Thymus (tissue), 11 donors: ENCODE measurements at regions not wholly inside any gene's neighbourhood (a gene's known extent, or its start where the extent isn't known, plus 50 kb on each side); places are given as distances from the start of the nearest gene placed in this dataset.
"Not testable (repeated sequence)": the region's sequence is repeated elsewhere in the genome, so short reads cannot be mapped to it uniquely, and the experiment has no call there.

ENCODE experiments used
- DNase-seq, 9 donors: peaks; one replicate each; pipeline ENCODE4 v3.0.0-alpha.2; 2013; ENCODE audit warnings: low spot score in 9 of 9, low read depth in 6 of 9, missing footprints in 1 of 9
- H3K27ac ChIP-seq, 2 donors: one replicate each; pipeline ENCODE4 v1.5.1; 2013; ENCODE audit warnings: control low read depth in 1 of 2, low read depth in 1 of 2, low read length in 1 of 2, mild to moderate bottlenecking in 1 of 2, moderate library complexity in 1 of 2
- H3K27me3 ChIP-seq, 2 donors: one replicate each; pipeline ENCODE4 v1.5.1; 2013; ENCODE audit warnings: low read length in 1 of 2; ENCODE audit not compliant: control insufficient read depth in 2 of 2, insufficient read depth in 1 of 2
- H3K36me3 ChIP-seq, 2 donors: one replicate each; pipeline ENCODE4 v1.5.1; 2013; ENCODE audit warnings: low read length in 1 of 2, mild to moderate bottlenecking in 1 of 2, moderate library complexity in 1 of 2; ENCODE audit not compliant: control insufficient read depth in 2 of 2, insufficient read depth in 2 of 2
- H3K4me1 ChIP-seq, 2 donors: one replicate each; pipeline ENCODE4 v1.5.1; 2013; ENCODE audit warnings: low read length in 2 of 2; ENCODE audit not compliant: control insufficient read depth in 2 of 2, insufficient read depth in 2 of 2
- H3K4me3 ChIP-seq, 2 donors: one replicate each; pipeline ENCODE4 v1.5.1; 2013; ENCODE audit warnings: low read length in 2 of 2, control low read depth in 1 of 2, mild to moderate bottlenecking in 1 of 2
- H3K9me3 ChIP-seq, 2 donors: one replicate each; pipeline ENCODE4 v1.5.1; 2013; ENCODE audit warnings: low read length in 1 of 2, mild to moderate bottlenecking in 1 of 2; ENCODE audit not compliant: control insufficient read depth in 2 of 2, insufficient read depth in 1 of 2
- WGBS: extraction: QIAGEN DNeasy Blood & Tissue Kit; methylation state at CpG from one replicate; pipeline ENCODE4 v1.1.7; 2013; 5-methylcytosine and 5-hydroxymethylcytosine counted together
- donor health status: healthy.

DNA sequence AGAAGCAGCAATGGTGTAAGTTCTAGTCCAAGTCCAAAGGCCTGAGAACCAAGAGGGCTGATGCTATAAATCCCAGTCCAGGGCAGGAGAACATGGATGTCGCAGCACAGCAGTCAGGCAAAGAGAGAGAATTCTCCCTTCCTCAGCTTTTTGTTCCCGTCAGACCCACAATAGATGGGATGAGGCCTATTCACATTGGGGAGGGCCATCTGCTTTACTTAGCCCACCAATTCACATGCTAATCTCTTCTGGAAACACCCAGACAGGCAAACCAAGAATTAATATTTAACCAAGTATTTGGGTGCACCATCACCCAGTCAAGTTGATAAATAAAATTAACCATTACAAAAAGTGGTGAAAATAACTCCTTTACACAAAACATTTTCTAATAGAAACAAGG, 511.7 kb upstream of the UBE2E2 start:
- DNase-seq = no peak
- Histone ChIP-seq H3K4me3 (no peak overlapping the region), H3K4me1 (no peaks in the 10 kb centered on the region), H3K27me3 (no peaks in the 10 kb centered on the region), H3K36me3 (no peaks in the 10 kb centered on the region), H3K9me3 (no peaks in the 10 kb centered on the region), H3K27ac (no peak overlapping the region)
- WGBS = 96% methylated on average over 2 of the region's 2 CpGs

DNA sequence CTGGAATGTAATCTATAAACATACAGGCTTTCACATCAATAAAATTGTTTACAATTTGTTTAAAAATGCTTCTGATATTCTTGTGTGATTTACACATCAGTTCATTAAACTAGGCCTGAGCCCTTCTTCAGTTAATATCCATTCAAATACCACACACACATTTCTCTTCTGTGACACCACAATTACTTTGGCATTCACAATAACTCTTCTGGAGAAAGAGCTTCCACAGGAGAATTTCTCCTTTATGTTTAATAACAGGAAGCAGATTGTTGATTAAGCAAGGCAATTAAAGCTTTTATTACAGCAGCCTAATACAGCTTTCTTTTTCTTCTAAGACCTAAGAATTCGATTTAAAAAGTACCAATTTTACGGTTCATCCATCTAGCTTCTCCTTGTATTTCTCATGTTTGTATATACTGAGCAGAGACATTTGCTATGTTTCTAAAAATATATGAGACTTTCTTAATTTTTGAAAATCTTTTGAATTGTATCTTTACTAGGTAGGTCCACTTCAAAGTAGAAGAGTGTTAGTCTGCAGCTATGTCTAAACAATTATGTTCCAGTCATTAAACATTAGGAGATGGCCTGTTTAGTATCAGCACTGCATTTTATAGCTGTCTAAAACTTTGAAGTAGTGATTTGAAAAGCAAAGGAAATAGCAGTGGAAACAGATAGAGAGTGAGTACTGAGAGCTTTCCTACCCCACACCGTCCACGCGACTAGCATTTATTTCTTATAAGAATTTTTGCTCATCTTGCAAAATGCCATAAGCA, 511.1 kb upstream of the UBE2E2 start:
- 92% methylated on average over 5 of the region's 5 CpGs for WGBS
- Histone ChIP-seq H3K4me3 (no peak overlapping the region), H3K27me3 (no peaks in the 10 kb centered on the region), H3K9me3 (no peaks in the 10 kb centered on the region), H3K4me1 (no peaks in the 10 kb centered on the region), H3K36me3 (no peaks in the 10 kb centered on the region), H3K27ac (no peak overlapping the region)
- DNase-seq = no peak

DNA sequence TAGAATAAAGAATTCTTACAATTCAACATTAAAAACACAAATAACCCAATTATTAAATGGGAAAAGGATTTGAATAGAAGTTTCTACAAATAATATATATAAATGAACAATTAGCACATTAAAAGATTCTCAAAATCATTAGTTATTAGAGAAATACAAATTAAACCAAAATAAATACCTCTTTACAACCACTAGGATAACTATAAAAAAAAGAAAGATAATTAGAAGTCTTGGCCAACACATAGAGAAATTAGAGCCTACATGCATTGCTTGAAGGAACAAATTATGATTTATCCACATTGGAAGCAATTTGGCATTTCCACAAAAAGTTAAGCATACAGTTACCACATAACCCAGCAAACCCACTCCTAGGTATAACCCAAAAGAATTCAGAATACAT, 502.3 kb upstream of the UBE2E2 start:
- no peaks in the 10 kb centered on the region for H3K36me3 ChIP-seq
- no peaks in the 10 kb centered on the region for H3K9me3 ChIP-seq
- H3K4me1 ChIP-seq = no peaks in the 10 kb centered on the region
- no peak for DNase-seq
- no peaks in the 10 kb centered on the region for H3K27me3 ChIP-seq
- H3K27ac ChIP-seq = no peak overlapping the region
- H3K4me3 ChIP-seq = no peak overlapping the region

DNA sequence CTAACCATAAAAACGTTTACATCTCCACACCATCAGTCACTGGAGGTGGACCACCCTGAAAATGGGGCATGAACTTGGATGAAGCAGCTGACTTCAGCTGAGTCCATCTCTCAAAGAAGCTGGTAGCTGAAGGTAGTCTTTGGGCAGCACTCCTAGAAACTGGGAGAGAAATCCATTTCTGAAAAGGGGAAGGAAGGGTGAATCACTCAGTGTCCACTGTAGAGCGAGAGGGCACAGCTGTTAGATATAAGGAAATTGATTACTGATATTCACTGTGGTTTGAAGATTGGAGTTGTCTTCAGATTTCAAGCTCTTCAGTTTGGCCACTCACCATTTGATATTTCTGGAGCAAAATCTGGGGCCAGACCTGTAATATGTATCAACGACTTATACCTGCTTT, 499.0 kb upstream of the UBE2E2 start:
- no peaks in the 10 kb centered on the region for H3K27me3 ChIP-seq
- H3K36me3 ChIP-seq = no peaks in the 10 kb centered on the region
- peaks cover 0 to 5% of the 10 kb centered on the region in 2 donors for H3K9me3 ChIP-seq
- H3K27ac ChIP-seq = no peak overlapping the region
- no peaks in the 10 kb centered on the region for H3K4me1 ChIP-seq
- 75% methylated on average over 3 of the region's 3 CpGs for WGBS
- no peak overlapping the region for H3K4me3 ChIP-seq
- no peak for DNase-seq

DNA sequence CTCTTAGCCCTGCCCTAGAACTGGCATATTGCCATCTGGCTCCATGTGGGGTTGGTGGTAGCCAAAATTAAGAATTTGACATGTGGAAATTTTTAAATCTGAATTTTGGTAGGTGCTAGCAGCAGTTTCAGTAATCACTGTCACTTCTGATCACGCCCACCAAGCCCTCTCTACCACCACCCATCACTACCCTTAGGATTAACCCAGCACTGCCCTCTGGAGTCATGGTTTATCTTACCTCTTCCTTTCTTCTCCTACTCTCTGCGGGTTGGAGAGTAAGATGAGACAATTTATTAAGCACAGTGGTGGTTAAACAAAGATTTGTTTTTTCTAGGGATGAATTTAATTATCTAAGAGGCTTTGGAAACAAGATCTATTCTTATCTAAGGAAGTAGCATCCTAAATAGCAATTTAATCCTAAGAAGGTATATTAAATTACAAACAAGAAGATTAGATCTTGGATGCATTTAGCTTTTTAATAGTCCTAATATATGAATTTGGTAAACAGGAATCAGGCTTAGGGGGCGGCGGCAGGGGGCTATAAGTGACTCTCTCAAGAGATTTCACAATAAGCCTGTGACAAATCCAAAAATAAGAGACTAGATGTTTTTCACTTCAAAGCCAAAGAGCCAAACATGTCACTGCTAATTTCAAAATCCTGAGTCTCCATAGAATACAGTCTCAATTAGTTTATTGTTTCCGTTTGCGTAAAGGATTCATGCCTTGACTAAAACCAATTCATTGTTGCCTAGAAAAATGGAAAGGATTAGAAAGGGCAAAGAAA, 498.4 kb upstream of the UBE2E2 start:
- Histone ChIP-seq H3K27me3 (no peaks in the 10 kb centered on the region), H3K4me1 (no peaks in the 10 kb centered on the region), H3K36me3 (no peaks in the 10 kb centered on the region), H3K9me3 (peaks cover 0 to 5% of the 10 kb centered on the region in 2 donors), H3K4me3 (no peak overlapping the region), H3K27ac (no peak overlapping the region)
- WGBS = 89% methylated on average over 6 of the region's 6 CpGs
- DNase-seq = no peak

DNA sequence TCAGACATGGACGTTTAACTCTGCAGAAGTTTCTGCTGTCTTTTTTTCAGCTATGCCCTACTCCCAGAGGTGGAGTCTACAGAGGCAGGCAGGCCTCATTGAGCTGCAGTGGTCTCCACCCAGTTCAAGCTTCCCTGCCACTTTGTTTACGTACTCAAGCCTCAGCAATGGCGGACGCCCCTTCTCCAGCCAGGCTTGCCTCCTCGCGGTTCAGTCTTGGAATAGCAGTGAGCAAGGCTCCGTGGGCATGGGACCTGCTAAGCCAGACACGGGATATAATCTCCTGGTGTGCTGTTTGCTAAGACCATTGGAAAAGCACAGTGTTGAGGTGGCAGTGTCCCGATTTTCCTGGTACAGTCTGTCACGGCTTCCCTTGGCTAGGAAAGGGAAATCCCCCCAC, 496.2 kb upstream of the UBE2E2 start:
- H3K4me1 ChIP-seq, H3K4me3 ChIP-seq, H3K27me3 ChIP-seq, H3K9me3 ChIP-seq, DNase-seq, H3K27ac ChIP-seq, H3K36me3 ChIP-seq: not testable (repeated sequence)
- WGBS = 98% methylated on average over 10 of the region's 10 CpGs

DNA sequence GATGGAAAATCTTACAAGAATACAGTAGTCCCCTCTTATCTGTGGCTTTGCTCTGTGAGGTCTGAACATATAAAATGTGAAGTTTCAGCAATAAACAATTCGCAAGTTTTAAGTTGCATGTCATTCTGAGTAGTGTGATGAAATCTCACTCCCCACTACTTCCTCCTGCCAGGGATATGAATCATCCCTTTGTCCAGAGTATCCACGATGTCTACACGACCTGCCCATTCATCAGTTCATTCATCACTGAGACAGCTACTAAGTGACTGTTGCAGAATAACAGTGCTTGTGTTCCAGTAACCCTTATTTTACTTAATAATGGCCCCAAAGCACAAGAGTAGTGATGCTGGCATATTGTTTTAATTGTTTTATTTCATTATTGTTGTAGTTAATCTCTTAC, 489.2 kb upstream of the UBE2E2 start:
- Histone ChIP-seq H3K36me3 (no peaks in the 10 kb centered on the region), H3K27me3 (no peaks in the 10 kb centered on the region), H3K4me3 (no peak overlapping the region), H3K4me1 (no peaks in the 10 kb centered on the region), H3K9me3 (no peaks in the 10 kb centered on the region), H3K27ac (no peak overlapping the region)
- no peak for DNase-seq
- 18% methylated on average over 3 of the region's 3 CpGs for WGBS

DNA sequence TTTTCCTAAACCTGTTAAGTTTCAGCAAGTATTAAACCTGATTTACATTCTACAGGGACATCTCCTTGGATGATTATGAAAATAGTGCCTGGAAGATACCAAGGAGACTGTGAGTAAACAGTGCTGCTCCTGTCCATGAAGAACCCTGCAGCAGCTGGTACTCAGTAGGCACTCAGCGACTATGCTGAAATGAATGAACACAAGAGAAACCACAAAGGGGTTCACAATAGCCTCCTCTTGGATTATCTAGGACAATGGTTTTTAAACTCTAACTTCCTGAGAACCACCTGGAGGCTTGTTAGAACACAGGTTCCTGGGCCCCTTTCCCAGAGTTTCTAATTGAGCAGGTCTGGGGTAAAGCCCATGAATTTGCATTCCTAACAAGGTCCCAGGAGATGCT, 488.4 kb upstream of the UBE2E2 start:
- no peak overlapping the region for H3K27ac ChIP-seq
- no peaks in the 10 kb centered on the region for H3K4me1 ChIP-seq
- no peak for DNase-seq
- H3K9me3 ChIP-seq = no peaks in the 10 kb centered on the region
- no peaks in the 10 kb centered on the region for H3K27me3 ChIP-seq
- no peak overlapping the region for H3K4me3 ChIP-seq
- H3K36me3 ChIP-seq = no peaks in the 10 kb centered on the region
- WGBS = 84% methylated on average over 1 of the region's 1 CpG

DNA sequence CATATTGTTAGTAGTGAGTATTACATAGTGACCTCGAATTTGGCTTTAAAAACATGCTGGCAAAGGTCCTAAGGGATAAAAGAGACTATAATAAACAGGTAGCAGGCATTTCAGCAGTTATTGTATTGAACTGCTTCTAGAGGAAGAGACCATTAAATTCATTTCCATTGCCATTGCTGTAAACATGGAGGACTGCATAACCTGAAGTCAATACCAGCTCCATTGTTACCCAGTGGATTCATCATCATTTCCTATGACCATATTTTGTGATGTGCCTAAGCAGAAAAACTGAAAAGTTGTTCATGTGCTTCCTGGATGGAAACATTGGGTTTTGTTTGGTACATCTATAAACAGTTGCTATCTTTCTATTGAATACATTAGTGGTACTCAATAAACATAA, 482.5 kb upstream of the UBE2E2 start:
- WGBS = 39% methylated on average over 1 of the region's 1 CpG
- H3K4me3 ChIP-seq = no peak overlapping the region
- no peaks in the 10 kb centered on the region for H3K9me3 ChIP-seq
- H3K36me3 ChIP-seq = no peaks in the 10 kb centered on the region
- no peaks in the 10 kb centered on the region for H3K27me3 ChIP-seq
- no peak for DNase-seq
- no peak overlapping the region for H3K27ac ChIP-seq
- H3K4me1 ChIP-seq = no peaks in the 10 kb centered on the region
